ENCODE measurements at regions not wholly inside any gene's neighbourhood (a gene's known extent, or its start where the extent isn't known, plus 50 kb on each side); places are given as distances from the start of the nearest gene placed in this dataset.
"Not testable (repeated sequence)": the region's sequence is repeated elsewhere in the genome, so short reads cannot be mapped to it uniquely, and the experiment has no call there.

- no peak for DNase-seq
Observed at GRCh38 chr16:64397042-64397441, 724.8 kb downstream of the CDH11 start.

GRCh38 chr16:64394061-64394460, 727.8 kb downstream of the CDH11 start:
- DNase-seq: no peak

GRCh38 chr16:64392456-64392855, 729.4 kb downstream of the CDH11 start:
- DNase-seq: no peak

GRCh38 chr16:64391063-64391600, 730.7 kb downstream of the CDH11 start:
- DNase-seq: no peak

- DNase-seq: no peak
Observed at GRCh38 chr16:64390102-64390501, 731.8 kb downstream of the CDH11 start.

GRCh38 chr16:64384636-64385035, 737.2 kb downstream of the CDH11 start:
- DNase-seq: no peak

GRCh38 chr16:64381979-64382378, 739.9 kb downstream of the CDH11 start:
- no peak for DNase-seq

GRCh38 chr16:64380751-64381150, 741.1 kb downstream of the CDH11 start:
- no peak for DNase-seq

- no peak for DNase-seq
Observed at GRCh38 chr16:64375391-64375980, 746.4 kb downstream of the CDH11 start.

- DNase-seq: no peak
Observed at GRCh38 chr16:64370112-64370511, 751.8 kb downstream of the CDH11 start.

- no peak for DNase-seq
Observed at GRCh38 chr16:64365448-64365931, 756.4 kb downstream of the CDH11 start.

GRCh38 chr16:64364894-64365293, 757.0 kb downstream of the CDH11 start:
- no peak for DNase-seq

- DNase-seq: no peak
Observed at GRCh38 chr16:64364416-64364815, 757.4 kb downstream of the CDH11 start.

- no peak for DNase-seq
Observed at GRCh38 chr16:64364016-64364415, 757.8 kb downstream of the CDH11 start.

GRCh38 chr16:64363039-64363438, 758.8 kb downstream of the CDH11 start:
- DNase-seq: no peak

- no peak for DNase-seq
Observed at GRCh38 chr16:64362193-64362592, 759.7 kb downstream of the CDH11 start.

GRCh38 chr16:64361753-64362152, 760.1 kb downstream of the CDH11 start:
- no peak for DNase-seq

GRCh38 chr16:64358291-64358690, 763.6 kb downstream of the CDH11 start:
- DNase-seq: no peak

- DNase-seq: no peak
Observed at GRCh38 chr16:64356267-64356666, 765.6 kb downstream of the CDH11 start.

- DNase-seq: no peak
Observed at GRCh38 chr16:64352246-64352645, 769.6 kb downstream of the CDH11 start.

- DNase-seq: no peak
Observed at GRCh38 chr16:64351121-64351520, 770.7 kb downstream of the CDH11 start.

- DNase-seq: no peak
Observed at GRCh38 chr16:64346080-64346479, 775.8 kb downstream of the CDH11 start.

GRCh38 chr16:64345142-64345541, 776.7 kb downstream of the CDH11 start:
- DNase-seq: no peak

GRCh38 chr16:64343820-64344443, 777.9 kb downstream of the CDH11 start:
- not testable (repeated sequence) for DNase-seq

All from NCI-H1930 (cell line).